Activated T-helper 2 cell treated with anti-CD3 and anti-CD28 coated beads, Interferon-gamma antibody, Interleukin-2, Interleukin-4, amounts not matched to agents 10 μg/mL and 5 μg/mL and 100 μg/mL, durations not matched to agents 14 hours and 24 hours and 36 hours (primary cell): ENCODE measurements at regions not wholly inside any gene's neighbourhood (a gene's known extent, or its start where the extent isn't known, plus 50 kb on each side); places are given as distances from the start of the nearest gene placed in this dataset.
A peak's percentile ranks its signal among the peaks of the same experiment; 100 is the strongest.
"Not testable (repeated sequence)": the region's sequence is repeated elsewhere in the genome, so short reads cannot be mapped to it uniquely, and the experiment has no call there.

Experiments used
- DNase-seq: peaks from one replicate; pipeline ENCODE4 v3.0.0; 2021; ENCODE audit warnings: low spot score
- H3K27ac Mint-ChIP-seq: one replicate; pipeline ENCODE4 v1.8.0; 2021; ENCODE audit warnings: mixed read lengths
- H3K27me3 Mint-ChIP-seq: one replicate; pipeline ENCODE4 v1.8.0; 2021; ENCODE audit warnings: low read depth, mixed read lengths
- H3K36me3 Mint-ChIP-seq: one replicate; pipeline ENCODE4 v1.8.0; 2021; ENCODE audit warnings: low read depth, mixed read lengths
- H3K4me1 Mint-ChIP-seq: one replicate; pipeline ENCODE4 v1.8.0; 2021; ENCODE audit warnings: low read depth, mixed read lengths
- H3K4me3 Mint-ChIP-seq: one replicate; pipeline ENCODE4 v1.8.0; 2021; ENCODE audit warnings: low read depth, mild to moderate bottlenecking, moderate library complexity, mixed read lengths
- H3K9me3 Mint-ChIP-seq: one replicate; pipeline ENCODE4 v1.8.0; 2021; ENCODE audit warnings: mixed read lengths
- intact Hi-C: fragments of 100-400 bp; cut with micrococcal nuclease; formaldehyde crosslinking; loops from one replicate; pipeline ENCODE4 v1.15.1; 2023

DNA sequence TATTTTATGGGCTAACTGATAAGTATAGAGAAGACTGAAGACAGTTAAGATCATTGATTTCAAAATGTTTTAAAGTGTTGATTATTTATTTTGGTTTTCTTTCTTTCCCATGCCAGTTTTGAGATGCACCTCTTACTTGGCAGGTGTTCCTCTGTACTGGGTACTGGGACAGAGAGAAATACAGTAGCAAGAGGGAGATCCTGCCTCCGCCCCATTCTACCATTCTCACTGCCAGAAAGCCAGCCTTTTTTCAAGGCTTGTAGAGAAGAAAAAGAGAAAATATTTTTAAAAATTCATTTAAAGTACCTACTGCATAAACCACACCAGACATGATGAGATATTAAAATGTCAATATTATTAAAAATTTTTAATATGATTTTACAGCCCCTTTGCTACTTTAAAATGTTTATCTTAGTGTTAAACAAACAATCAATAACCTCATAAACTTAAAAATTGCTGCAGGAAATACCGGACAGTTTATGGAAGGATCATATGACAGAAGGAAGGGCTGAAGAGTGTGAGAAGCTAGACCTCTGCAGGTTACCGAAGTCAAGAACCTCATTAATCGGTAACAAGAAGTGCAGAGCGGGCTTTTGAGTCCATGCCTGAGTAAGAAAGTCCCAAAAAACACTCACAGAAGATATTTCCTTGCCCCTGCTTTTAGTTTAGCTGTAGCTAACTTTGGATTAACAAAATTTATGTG is 117.8 kb upstream of the ESR1 start:
- Mint-ChIP-seq H3K27ac (no peak overlapping the region), H3K9me3 (no peaks in the 10 kb centered on the region), H3K4me3 (no peak overlapping the region), H3K36me3 (no peaks in the 10 kb centered on the region), H3K4me1 (peaks cover 17% of the 10 kb centered on the region), H3K27me3 (peaks cover 15% of the 10 kb centered on the region)
- intact Hi-C loops: loop anchor here (5.0 kb wide), 1 partner anchor 578 kb away; no protein-coding TSS in a partner anchor
- no peak for DNase-seq

DNA sequence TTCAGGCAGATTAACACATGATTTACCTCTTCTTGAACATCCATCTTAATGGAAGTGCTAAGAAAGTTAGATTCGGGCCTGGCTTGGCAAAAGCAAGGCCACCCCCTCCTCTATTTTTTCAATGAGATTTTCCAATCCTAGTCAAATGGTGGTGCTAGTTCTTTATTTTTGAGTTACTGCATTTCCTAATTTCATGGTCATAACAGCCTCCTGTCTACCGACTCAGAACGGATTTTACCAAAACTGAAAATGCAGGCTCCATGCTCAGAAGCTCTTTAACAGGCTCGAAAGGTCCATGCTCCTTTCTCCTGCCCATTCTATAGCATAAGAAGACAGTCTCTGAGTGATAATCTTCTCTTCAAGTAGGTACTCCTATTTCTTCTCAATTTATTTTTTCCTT is 117.2 kb upstream of the ESR1 start:
- peak overlapping the region; percentile 51 for H3K4me3 Mint-ChIP-seq
- intact Hi-C loops: loop anchor here (5.0 kb wide), 1 partner anchor 577 kb away; no protein-coding TSS in a partner anchor
- no peak for DNase-seq
- no peaks in the 10 kb centered on the region for H3K9me3 Mint-ChIP-seq
- no peaks in the 10 kb centered on the region for H3K36me3 Mint-ChIP-seq
- peaks cover 17% of the 10 kb centered on the region for H3K4me1 Mint-ChIP-seq
- no peak overlapping the region for H3K27ac Mint-ChIP-seq
- peaks cover 15% of the 10 kb centered on the region for H3K27me3 Mint-ChIP-seq

DNA sequence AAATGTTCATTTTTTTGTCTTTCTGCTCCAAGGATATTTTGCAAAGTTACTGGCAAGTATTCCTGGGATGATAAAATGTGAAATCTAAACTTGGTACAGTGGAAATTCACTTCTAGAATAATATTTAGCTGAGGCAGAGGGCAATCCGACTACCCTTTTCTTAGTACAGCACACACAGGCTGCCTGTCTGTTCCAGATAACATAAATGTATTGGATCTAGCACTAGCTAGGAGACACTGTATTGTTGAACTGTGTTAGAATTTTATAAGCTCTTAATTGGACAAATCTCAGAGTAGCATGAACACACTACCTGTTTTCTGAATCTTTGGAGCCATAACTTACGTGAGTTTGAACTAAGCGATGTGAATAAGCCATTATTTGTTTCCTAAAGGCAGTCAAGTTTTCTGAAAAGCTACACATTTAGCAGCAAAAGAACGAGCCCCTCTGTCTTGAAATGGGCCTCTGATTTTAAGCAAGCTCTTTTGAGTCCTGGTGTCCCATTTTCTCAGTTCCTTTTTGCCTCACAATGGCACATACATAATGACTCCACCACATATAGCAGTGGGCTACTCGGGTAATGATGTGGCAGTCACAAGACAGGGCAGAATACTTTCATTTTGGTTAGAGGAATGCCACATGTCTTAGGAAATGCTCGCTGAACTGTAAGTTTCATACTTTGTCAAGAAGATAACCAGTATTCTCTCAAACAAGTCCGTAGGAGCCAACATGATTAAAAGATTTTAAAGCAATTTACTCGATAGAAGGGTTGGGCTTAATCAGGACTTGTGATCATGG is 116.5 kb upstream of the ESR1 start:
- Mint-ChIP-seq H3K27me3 (peaks cover 12% of the 10 kb centered on the region), H3K4me3 (peak overlapping the region; percentile 51), H3K27ac (no peak overlapping the region), H3K36me3 (no peaks in the 10 kb centered on the region), H3K9me3 (no peaks in the 10 kb centered on the region), H3K4me1 (peaks cover 17% of the 10 kb centered on the region)
- no peak for DNase-seq
- intact Hi-C loops: loop anchor here (1.0 to 5.0 kb wide), 3 partner anchors 11 to 576 kb away; no protein-coding TSS in a partner anchor

- Mint-ChIP-seq H3K36me3 (no peaks in the 10 kb centered on the region), H3K4me3 (no peak overlapping the region), H3K9me3 (no peaks in the 10 kb centered on the region), H3K27ac (no peak overlapping the region), H3K27me3 (peaks cover 19% of the 10 kb centered on the region), H3K4me1 (peaks cover 17% of the 10 kb centered on the region)
- no peak for DNase-seq
- intact Hi-C loops: loop anchor here (5.0 kb wide), 1 partner anchor 575 kb away; no protein-coding TSS in a partner anchor
Observed at GRCh38 chr6:151692216-151692615, 115.3 kb upstream of the ESR1 start.

DNA sequence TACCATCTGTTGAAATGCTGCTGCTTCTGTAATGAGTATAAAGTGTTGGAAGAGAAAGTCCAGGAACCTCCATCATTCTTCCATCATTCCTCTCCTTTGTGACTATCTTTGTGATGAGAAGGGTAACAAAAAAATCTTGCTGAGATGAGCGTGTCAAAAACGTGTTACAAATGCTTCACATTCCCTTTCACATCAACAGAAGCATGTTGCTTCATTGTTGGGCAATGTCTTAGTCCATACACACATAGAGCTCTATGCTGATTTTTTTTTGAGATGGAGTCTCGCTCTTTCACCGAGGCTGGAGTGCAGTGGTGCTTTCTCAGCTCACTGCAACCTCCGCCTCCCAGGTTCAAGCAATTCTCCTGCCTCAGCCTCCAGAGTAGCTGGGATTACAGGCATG is 114.1 kb upstream of the ESR1 start:
- Mint-ChIP-seq H3K27ac (no peak overlapping the region), H3K4me1 (peaks cover 17% of the 10 kb centered on the region), H3K27me3 (peaks cover 21% of the 10 kb centered on the region), H3K9me3 (no peaks in the 10 kb centered on the region), H3K4me3 (no peak overlapping the region), H3K36me3 (no peaks in the 10 kb centered on the region)
- no peak for DNase-seq
- intact Hi-C loops: loop anchor here (5.0 kb wide), 1 partner anchor 574 kb away; no protein-coding TSS in a partner anchor

DNA sequence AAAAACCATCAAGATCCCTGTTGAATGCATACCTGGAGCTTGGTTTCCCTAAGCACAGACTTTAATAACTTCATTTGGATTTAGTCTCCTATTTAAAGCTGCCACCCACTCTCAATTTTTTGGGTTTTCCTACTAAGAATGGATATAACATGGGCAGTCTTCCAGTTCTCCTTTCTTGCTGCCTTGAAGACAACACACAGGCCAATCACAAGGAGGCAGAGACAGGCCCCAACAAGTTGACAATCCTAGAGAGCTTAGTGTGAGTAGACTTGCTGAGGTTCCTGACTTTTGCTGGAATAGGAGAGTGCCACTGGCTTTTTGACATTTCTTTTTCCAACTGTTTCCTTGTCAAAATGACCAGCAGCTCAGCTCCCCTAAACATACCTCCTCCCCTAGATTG is 112.3 kb upstream of the ESR1 start:
- peaks cover 17% of the 10 kb centered on the region for H3K4me1 Mint-ChIP-seq
- DNase-seq: no peak
- intact Hi-C loops: no loop called here
- H3K9me3 Mint-ChIP-seq: no peaks in the 10 kb centered on the region
- no peaks in the 10 kb centered on the region for H3K36me3 Mint-ChIP-seq
- H3K27me3 Mint-ChIP-seq: peaks cover 31% of the 10 kb centered on the region
- no peak overlapping the region for H3K4me3 Mint-ChIP-seq
- no peak overlapping the region for H3K27ac Mint-ChIP-seq

DNA sequence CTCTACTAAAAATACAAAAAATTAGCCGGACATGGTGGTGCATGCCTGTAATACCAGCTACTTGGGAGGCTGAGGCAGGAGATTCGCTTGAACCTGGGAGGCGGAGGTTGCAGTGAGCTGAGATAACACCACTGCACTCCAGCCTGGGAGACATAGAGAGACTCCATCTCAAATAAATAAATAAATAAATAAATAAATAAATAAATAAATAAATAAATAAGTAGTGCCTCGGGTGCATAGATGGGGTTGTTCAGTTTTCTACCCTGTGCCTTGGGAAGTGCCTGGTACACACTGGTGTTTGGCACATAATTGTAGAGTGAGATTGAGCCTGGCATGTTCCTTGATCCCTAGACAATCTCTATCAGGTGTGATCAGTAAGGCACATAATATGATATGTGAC is 111.2 kb upstream of the ESR1 start:
- H3K36me3 Mint-ChIP-seq, H3K27ac Mint-ChIP-seq, H3K9me3 Mint-ChIP-seq, DNase-seq, H3K4me3 Mint-ChIP-seq, intact Hi-C loops: not testable (repeated sequence)
- Mint-ChIP-seq H3K27me3 (peaks cover 31% of the 10 kb centered on the region), H3K4me1 (peaks cover 11% of the 10 kb centered on the region)

- Mint-ChIP-seq H3K4me3 (no peak overlapping the region), H3K27me3 (peaks cover 26% of the 10 kb centered on the region), H3K27ac (no peak overlapping the region), H3K9me3 (no peaks in the 10 kb centered on the region), H3K4me1 (peaks cover 23% of the 10 kb centered on the region), H3K36me3 (no peaks in the 10 kb centered on the region)
- DNase-seq: no peak
- intact Hi-C loops: no loop called here
Observed at GRCh38 chr6:151698931-151699700, 108.4 kb upstream of the ESR1 start.

- H3K4me1 Mint-ChIP-seq: peaks cover 25% of the 10 kb centered on the region
- no peaks in the 10 kb centered on the region for H3K36me3 Mint-ChIP-seq
- intact Hi-C loops: no loop called here
- H3K27me3 Mint-ChIP-seq: peaks cover 26% of the 10 kb centered on the region
- H3K27ac Mint-ChIP-seq: no peak overlapping the region
- H3K4me3 Mint-ChIP-seq: no peak overlapping the region
- H3K9me3 Mint-ChIP-seq: no peaks in the 10 kb centered on the region
- no peak for DNase-seq
Observed at GRCh38 chr6:151699719-151700118, 107.8 kb upstream of the ESR1 start.

GRCh38 chr6:151701911-151702562 is 105.4 kb upstream of the ESR1 start:
- H3K9me3 Mint-ChIP-seq: no peaks in the 10 kb centered on the region
- H3K4me1 Mint-ChIP-seq: peaks cover 25% of the 10 kb centered on the region
- no peaks in the 10 kb centered on the region for H3K36me3 Mint-ChIP-seq
- intact Hi-C loops: loop anchor here (1.0 to 2.0 kb wide), 4 partner anchors 11 to 469 kb away; no protein-coding TSS in a partner anchor
- peak overlapping the region; percentile 44 for H3K27ac Mint-ChIP-seq
- H3K4me3 Mint-ChIP-seq: peak overlapping the region; percentile 17
- H3K27me3 Mint-ChIP-seq: peaks cover 20% of the 10 kb centered on the region
- no peak for DNase-seq

- H3K27ac Mint-ChIP-seq: no peak overlapping the region
- no peaks in the 10 kb centered on the region for H3K36me3 Mint-ChIP-seq
- intact Hi-C loops: loop anchor here (1.0 to 2.0 kb wide), 4 partner anchors 12 to 468 kb away; no protein-coding TSS in a partner anchor
- DNase-seq: no peak
- no peaks in the 10 kb centered on the region for H3K9me3 Mint-ChIP-seq
- H3K4me1 Mint-ChIP-seq: peaks cover 25% of the 10 kb centered on the region
- no peak overlapping the region for H3K4me3 Mint-ChIP-seq
- H3K27me3 Mint-ChIP-seq: peaks cover 21% of the 10 kb centered on the region
Observed at GRCh38 chr6:151702851-151703658, 104.4 kb upstream of the ESR1 start.
